Hepatocyte (in vitro differentiated cells): ENCODE measurements at regions not wholly inside any gene's neighbourhood (a gene's known extent, or its start where the extent isn't known, plus 50 kb on each side); places are given as distances from the start of the nearest gene placed in this dataset.
"Not testable (repeated sequence)": the region's sequence is repeated elsewhere in the genome, so short reads cannot be mapped to it uniquely, and the experiment has no call there.

ENCODE experiments used
- DNase-seq: peaks from one replicate; pipeline ENCODE4 v3.0.0-alpha.2; 2016; ENCODE audit warnings: low spot score
- H2AFZ ChIP-seq: fragments of 200-600 bp; sonication (generic); 2 replicates; pipeline ENCODE4 v1.6.0; 2016; ENCODE audit warnings: antibody characterized with exemption, mild to moderate bottlenecking
- H3K27ac ChIP-seq: fragments of 200-600 bp; sonication (generic); 2 replicates; pipeline ENCODE4 v1.5.1; 2016; ENCODE audit warnings: mild to moderate bottlenecking
- H3K27me3 ChIP-seq: fragments of 200-600 bp; sonication (generic); 2 replicates; pipeline ENCODE4 v1.6.1; 2016
- H3K36me3 ChIP-seq: fragments of 200-600 bp; sonication (generic); replicated peaks from 2 replicates; pipeline ENCODE4 v1.5.1; 2016; ENCODE audit warnings: low read depth; ENCODE audit not compliant: insufficient read depth
- H3K4me1 ChIP-seq: fragments of 200-600 bp; sonication (generic); 2 replicates; pipeline ENCODE4 v1.5.1; 2016; ENCODE audit warnings: mild to moderate bottlenecking, moderate library complexity; ENCODE audit not compliant: insufficient read depth
- H3K4me2 ChIP-seq: fragments of 200-600 bp; sonication (generic); 2 replicates; pipeline ENCODE4 v1.6.0; 2016
- H3K4me3 ChIP-seq: fragments of 200-600 bp; sonication (generic); 2 replicates; pipeline ENCODE4 v1.5.1; 2016; ENCODE audit warnings: mild to moderate bottlenecking
- H3K79me2 ChIP-seq: fragments of 200-600 bp; sonication (generic); 2 replicates; pipeline ENCODE4 v1.6.0; 2017; ENCODE audit warnings: mild to moderate bottlenecking
- H3K9me2 ChIP-seq: fragments of 200-600 bp; sonication (generic); replicated peaks from 2 replicates; pipeline ENCODE4 v1.6.0; 2017; ENCODE audit warnings: mild to moderate bottlenecking; ENCODE audit not compliant: insufficient read depth
- H3K9me3 ChIP-seq: fragments of 200-600 bp; sonication (generic); 2 replicates; pipeline ENCODE4 v1.5.1; 2016; ENCODE audit warnings: low read depth, mild to moderate bottlenecking
- H4K20me1 ChIP-seq: fragments of 200-600 bp; sonication (generic); 2 replicates; pipeline ENCODE4 v1.6.0; 2016; ENCODE audit warnings: mild to moderate bottlenecking; ENCODE audit not compliant: insufficient read depth, poor library complexity, severe bottlenecking
- EZH2 ChIP-seq: fragments of 200-600 bp; sonication (generic); IDR thresholded peaks from 2 replicates; pipeline ENCODE4 v1.6.1; 2016; ENCODE audit warnings: antibody characterized with exemption, mild to moderate bottlenecking, borderline replicate concordance
- EZH2phosphoT487 ChIP-seq: fragments of 200-600 bp; sonication (generic); IDR thresholded peaks from one replicate; pipeline ENCODE4 v1.6.1; 2018; ENCODE audit warnings: antibody characterized with exemption, mild to moderate bottlenecking, low read depth, moderate library complexity; ENCODE audit not compliant: unreplicated experiment, severe bottlenecking
- WGBS: methylation state at CpG from one replicate; pipeline ENCODE4 v1.1.6; 2016; ENCODE audit warnings: low lambda C conversion rate; ENCODE audit errors: missing lambda C conversion rate; 5-methylcytosine and 5-hydroxymethylcytosine counted together
- TF ChIP-seq, protein P1 (sequence below): fragments of 200-600 bp; sonication (generic); IDR thresholded peaks from 2 replicates; pipeline ENCODE4 v1.5.1; 2016; ENCODE audit warnings: antibody characterized with exemption, mild to moderate bottlenecking; ENCODE audit not compliant: poor library complexity

- Histone ChIP-seq H3K36me3 (no peaks in the 10 kb centered on the region), H3K27ac (no peak overlapping the region), H3K9me3 (peaks cover 64% of the 10 kb centered on the region), H3K4me1 (no peaks in the 10 kb centered on the region), H3K27me3 (no peaks in the 10 kb centered on the region), H3K4me2 (no peak overlapping the region), H3K79me2 (no peaks in the 10 kb centered on the region), H3K4me3 (no peak overlapping the region), H3K9me2 (no peaks in the 10 kb centered on the region), H2AFZ (no peak overlapping the region), H4K20me1 (no peaks in the 10 kb centered on the region)
- TF ChIP-seq EZH2 (no peak), EZH2phosphoT487 (no peak)
- TF ChIP-seq, protein P1, sequence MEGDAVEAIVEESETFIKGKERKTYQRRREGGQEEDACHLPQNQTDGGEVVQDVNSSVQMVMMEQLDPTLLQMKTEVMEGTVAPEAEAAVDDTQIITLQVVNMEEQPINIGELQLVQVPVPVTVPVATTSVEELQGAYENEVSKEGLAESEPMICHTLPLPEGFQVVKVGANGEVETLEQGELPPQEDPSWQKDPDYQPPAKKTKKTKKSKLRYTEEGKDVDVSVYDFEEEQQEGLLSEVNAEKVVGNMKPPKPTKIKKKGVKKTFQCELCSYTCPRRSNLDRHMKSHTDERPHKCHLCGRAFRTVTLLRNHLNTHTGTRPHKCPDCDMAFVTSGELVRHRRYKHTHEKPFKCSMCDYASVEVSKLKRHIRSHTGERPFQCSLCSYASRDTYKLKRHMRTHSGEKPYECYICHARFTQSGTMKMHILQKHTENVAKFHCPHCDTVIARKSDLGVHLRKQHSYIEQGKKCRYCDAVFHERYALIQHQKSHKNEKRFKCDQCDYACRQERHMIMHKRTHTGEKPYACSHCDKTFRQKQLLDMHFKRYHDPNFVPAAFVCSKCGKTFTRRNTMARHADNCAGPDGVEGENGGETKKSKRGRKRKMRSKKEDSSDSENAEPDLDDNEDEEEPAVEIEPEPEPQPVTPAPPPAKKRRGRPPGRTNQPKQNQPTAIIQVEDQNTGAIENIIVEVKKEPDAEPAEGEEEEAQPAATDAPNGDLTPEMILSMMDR: no peak
- 63% methylated on average over 5 of the region's 5 CpGs for WGBS
- DNase-seq: peak; percentile 91
Observed at GRCh38 chr15:20341901-20342600, 199.5 kb downstream of the GOLGA6L6 start.

- H3K4me1 ChIP-seq: no peaks in the 10 kb centered on the region
- DNase-seq: peak; percentile 91
- no peak overlapping the region for H3K27ac ChIP-seq
- H3K4me2 ChIP-seq: no peak overlapping the region
- peaks cover 58% of the 10 kb centered on the region for H3K9me3 ChIP-seq
- 72% methylated on average over 7 of the region's 7 CpGs for WGBS
- no peaks in the 10 kb centered on the region for H4K20me1 ChIP-seq
- no peaks in the 10 kb centered on the region for H3K27me3 ChIP-seq
- no peaks in the 10 kb centered on the region for H3K79me2 ChIP-seq
- no peaks in the 10 kb centered on the region for H3K36me3 ChIP-seq
- H3K9me2 ChIP-seq: no peaks in the 10 kb centered on the region
- TF ChIP-seq, protein P1: no peak
- TF ChIP-seq EZH2 (no peak), EZH2phosphoT487 (no peak)
- H2AFZ ChIP-seq: no peak overlapping the region
- H3K4me3 ChIP-seq: no peak overlapping the region
Observed at GRCh38 chr15:20340931-20341661, 200.5 kb downstream of the GOLGA6L6 start.

DNA sequence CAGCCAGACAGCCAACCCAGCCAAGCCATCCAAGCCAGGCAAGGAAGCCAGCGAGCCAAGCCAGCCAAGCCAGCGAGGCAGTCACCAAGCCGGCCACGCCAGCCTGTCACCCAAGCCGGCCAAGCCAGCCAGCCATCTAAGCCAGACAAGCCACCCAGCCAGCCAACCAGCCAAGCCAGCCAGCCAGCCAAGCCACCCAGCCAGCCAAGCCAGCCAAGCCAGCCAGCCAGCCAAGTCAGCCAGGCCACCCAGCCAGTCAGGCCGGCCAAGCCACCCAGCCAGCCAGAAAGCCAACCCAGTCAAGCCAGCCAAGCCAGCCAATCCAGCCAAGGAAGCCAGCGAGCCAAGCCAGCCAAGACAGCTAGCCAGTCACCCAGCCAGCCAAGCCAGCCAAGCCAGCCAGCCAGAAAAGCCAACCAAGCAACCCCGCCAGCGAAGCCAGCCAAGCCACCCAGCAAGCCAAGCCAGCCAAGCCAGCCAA, 201.2 kb downstream of the GOLGA6L6 start:
- no peaks in the 10 kb centered on the region for H3K27me3 ChIP-seq
- no peak overlapping the region for H3K27ac ChIP-seq
- H3K4me1 ChIP-seq: no peaks in the 10 kb centered on the region
- H3K4me2 ChIP-seq: no peak overlapping the region
- no peaks in the 10 kb centered on the region for H3K36me3 ChIP-seq
- H4K20me1 ChIP-seq: no peaks in the 10 kb centered on the region
- no peak overlapping the region for H2AFZ ChIP-seq
- no peak for TF ChIP-seq EZH2
- TF ChIP-seq, protein P1: no peak
- TF ChIP-seq EZH2phosphoT487: no peak
- 80% methylated on average over 9 of the region's 9 CpGs for WGBS
- H3K79me2 ChIP-seq: no peaks in the 10 kb centered on the region
- DNase-seq: peak; percentile 89
- no peak overlapping the region for H3K4me3 ChIP-seq
- no peaks in the 10 kb centered on the region for H3K9me2 ChIP-seq
- peaks cover 51% of the 10 kb centered on the region for H3K9me3 ChIP-seq

DNA sequence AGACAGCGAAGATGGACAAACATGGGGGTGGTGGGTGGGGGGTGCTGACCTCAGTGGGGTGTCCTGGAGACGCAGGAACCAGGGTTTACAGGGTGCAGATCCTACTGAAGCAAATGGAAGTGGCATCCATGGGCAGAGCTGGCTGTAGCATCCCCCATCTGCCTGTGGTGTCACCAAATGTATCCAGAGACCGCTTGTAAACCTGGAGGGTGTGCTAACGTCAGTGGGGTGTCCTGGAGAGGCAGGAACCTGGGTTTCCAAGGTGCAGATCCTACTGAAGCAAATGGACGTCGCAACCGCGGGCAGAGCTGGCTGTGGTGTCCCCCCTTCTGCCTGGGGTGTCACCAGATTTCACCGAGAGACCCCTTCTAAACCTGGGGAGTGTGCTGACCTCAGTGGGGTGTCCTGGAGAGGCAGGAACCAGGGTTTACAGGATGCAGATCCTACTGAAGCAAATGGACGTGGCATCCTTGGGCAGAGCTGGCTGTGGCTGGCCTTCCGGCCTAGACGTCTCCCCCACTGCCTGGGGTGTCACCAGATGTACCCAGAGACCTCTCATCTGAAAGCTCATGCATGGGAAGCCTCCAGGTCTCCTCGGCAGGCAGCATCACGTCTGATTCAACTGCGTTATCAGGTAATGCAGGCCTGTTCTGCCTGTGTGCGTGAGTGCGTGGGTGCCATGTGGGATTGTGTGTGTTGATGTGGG, 202.4 kb downstream of the GOLGA6L6 start:
- not testable (repeated sequence) for H3K4me1 ChIP-seq, H3K36me3 ChIP-seq, H3K27me3 ChIP-seq, H3K4me3 ChIP-seq, H4K20me1 ChIP-seq, H3K9me2 ChIP-seq, H3K27ac ChIP-seq, H2AFZ ChIP-seq, H3K79me2 ChIP-seq, H3K4me2 ChIP-seq
- H3K9me3 ChIP-seq: peaks cover 41% of the 10 kb centered on the region
- DNase-seq: peak; percentile 8
- 68% methylated on average over 17 of the region's 17 CpGs for WGBS

DNA sequence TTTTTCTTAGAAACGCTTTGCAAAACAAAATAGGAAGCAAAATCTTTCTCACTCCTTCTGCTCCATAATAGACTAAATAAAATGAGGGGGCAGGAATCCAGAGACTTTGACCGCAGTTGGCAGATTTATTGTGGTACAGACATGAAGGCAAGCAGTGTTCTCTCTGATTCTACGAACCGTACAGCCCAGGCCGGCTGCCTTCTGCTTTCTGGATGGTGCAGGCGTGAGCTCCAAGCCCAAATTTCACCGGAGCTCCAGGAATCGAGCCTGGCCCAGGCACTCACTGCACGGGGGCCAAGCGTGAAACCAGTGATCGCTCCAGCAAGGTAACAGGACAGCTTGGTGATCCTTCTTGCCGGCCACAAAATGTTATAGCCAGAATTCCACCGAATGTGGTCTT, 202.9 kb downstream of the GOLGA6L6 start:
- H3K9me2 ChIP-seq, H3K4me3 ChIP-seq, H3K36me3 ChIP-seq, H4K20me1 ChIP-seq, H3K4me1 ChIP-seq, H3K79me2 ChIP-seq, H3K4me2 ChIP-seq, H3K27ac ChIP-seq, DNase-seq, H3K27me3 ChIP-seq, H2AFZ ChIP-seq: not testable (repeated sequence)
- WGBS: 79% methylated on average over 13 of the region's 13 CpGs
- H3K9me3 ChIP-seq: peaks cover 37% of the 10 kb centered on the region
